HG03025 (cell line): ENCODE measurements at regions not wholly inside any gene's neighbourhood (a gene's known extent, or its start where the extent isn't known, plus 50 kb on each side); places are given as distances from the start of the nearest gene placed in this dataset.
"Not testable (repeated sequence)": the region's sequence is repeated elsewhere in the genome, so short reads cannot be mapped to it uniquely, and the experiment has no call there.

Source experiments
- ATAC-seq: cut with Tn5 transposase; IDR thresholded peaks from one replicate; pipeline ENCODE4 v1.9.1; 2021; ENCODE audit warnings: mild to moderate bottlenecking, moderate library complexity; ENCODE audit not compliant: unreplicated experiment, low FRiP score

- ATAC-seq, result no peak
Observed at GRCh38 chr6:15817100-15817499, 154.3 kb upstream of the DTNBP1 start.

DNA sequence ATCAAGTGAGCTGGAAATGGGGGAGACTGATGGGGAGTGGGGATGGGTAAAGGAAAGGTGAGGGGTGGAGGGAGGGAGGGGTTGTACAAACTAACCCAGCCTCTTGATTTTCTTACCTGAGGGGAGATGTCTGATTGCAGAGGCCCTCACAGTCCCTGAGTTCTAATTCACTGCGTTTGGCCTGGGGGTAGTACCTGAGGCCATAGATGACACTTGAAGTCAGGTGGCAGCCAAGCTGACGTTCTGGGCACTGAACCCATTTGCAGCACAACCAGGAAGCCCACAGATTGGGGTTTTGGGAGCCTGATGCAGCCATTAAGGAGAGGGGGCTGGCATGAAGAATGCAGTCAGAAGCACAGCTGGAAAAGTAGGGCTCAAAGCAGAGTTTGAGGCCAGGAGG is 153.8 kb upstream of the DTNBP1 start:
- ATAC-seq, result no peak

GRCh38 chr6:15813698-15814097 is 150.9 kb upstream of the DTNBP1 start:
- not testable (repeated sequence) for ATAC-seq

DNA sequence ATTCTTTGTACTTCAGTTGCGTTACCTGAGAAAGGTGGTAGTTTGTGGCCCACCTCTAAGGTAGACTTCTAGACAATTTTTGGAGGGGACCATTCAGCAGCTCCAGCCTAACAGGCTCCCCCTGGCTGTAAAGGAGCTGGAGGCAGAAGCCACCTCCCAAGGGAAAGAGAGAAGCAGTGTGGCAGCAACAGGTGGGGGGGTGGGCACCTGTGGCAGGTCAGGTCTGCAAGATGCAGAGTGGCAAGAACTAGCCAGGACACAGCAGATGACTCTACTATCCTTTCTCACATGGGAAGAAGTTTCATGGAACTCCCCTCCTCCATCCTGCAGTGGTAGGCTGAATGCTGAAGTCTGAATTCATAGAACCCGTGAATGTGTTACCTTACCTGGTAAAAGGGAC is 148.3 kb upstream of the DTNBP1 start:
- ATAC-seq, result no peak

- no peak for ATAC-seq
Observed at GRCh38 chr6:15810618-15811017, 147.8 kb upstream of the DTNBP1 start.

- no peak for ATAC-seq
Observed at GRCh38 chr6:15809367-15809766, 146.5 kb upstream of the DTNBP1 start.

DNA sequence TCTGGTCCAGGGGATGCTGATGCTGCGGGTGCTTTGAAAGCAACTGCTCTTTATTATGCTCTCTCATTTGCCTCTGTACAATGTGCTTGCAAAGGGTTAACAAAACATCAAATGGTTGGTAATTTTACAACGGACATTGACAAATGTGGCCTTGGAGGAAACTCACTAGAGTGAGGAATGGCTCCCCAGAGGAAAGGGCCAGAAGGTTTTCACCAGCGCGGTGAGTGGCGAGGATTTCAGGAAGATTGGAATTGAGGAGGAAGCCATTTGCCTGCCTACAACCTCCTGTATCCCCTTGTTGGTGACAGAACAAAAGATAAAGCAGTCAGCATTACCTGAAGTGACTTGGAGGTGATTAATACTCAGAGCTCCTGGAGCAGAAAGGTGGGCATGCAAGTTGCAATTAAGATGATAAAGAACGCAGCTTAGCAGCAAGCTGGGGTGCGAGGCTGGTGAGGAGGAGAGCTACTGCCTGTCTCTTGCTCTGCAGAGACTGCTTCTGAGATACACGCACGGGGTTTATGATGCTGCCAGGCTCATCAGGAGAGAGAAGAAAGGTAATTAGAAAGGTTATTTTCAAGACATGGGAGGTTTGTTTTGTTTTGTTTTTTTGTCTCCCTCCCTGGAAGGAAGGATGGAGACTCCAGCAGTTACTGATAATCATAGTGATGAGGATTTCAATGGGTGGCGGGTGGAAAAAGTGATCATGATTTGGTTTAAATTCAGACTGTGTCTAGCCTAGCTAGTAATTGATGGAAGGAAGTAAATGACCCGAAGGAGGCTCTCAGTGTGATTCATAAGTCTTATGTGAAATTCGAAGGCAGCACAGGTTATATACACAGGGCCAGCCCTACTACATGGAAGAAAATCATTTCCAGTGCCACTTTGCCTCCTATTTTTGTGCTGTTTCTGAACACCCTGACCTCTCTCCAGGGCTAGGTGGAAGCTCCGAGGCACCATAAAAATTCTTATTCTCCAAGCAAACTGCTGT is 141.6 kb upstream of the DTNBP1 start:
- ATAC-seq, result no peak

- no peak for ATAC-seq
Observed at GRCh38 chr6:15802466-15802865, 139.6 kb upstream of the DTNBP1 start.

DNA sequence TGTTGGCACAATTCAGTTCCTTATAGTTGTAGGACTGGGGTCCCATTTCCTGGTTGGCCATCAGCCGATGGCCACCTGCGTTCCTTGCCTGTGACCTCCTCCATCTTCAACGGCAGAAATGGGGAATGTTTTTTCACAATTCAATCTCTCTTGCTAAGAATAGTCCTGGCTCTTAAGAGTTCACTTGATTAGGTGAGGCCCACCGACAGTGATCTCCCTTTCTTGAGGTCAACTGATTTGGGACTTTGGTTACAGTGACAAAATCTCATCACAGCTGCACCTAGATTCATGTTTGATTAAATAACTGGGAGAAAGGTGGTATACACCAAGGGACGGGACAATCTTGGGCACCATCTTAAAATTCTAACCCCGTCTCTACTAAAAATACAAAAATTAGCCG is 139.1 kb upstream of the DTNBP1 start:
- ATAC-seq, result no peak

- no peak for ATAC-seq
Observed at GRCh38 chr6:15800841-15801617, 138.2 kb upstream of the DTNBP1 start.

GRCh38 chr6:15798533-15799255 is 135.9 kb upstream of the DTNBP1 start:
- ATAC-seq, result no peak

DNA sequence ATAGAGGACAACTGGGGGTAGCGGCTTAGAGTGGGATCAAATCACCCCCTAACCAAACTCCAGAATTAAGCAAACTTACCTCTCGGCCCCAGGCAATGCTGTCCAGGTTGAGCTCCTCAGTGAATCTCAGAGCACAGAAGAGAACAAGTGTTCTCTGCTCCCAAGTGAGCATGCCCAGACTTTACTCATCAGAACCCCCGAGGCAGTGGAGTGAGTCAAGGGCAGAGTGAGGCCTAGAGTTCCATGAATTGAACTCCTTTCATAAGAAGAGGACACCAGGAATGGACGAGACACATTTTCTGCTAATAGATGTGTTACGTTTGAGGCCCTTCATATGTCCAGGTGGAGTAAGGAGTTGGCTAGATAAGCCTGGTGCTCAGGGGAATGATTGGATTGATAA is 134.0 kb upstream of the DTNBP1 start:
- ATAC-seq, result no peak

GRCh38 chr6:15796130-15796771 is 133.4 kb upstream of the DTNBP1 start:
- no peak for ATAC-seq

- ATAC-seq, result no peak
Observed at GRCh38 chr6:15793826-15794225, 131.0 kb upstream of the DTNBP1 start.

- ATAC-seq, result no peak
Observed at GRCh38 chr6:15793288-15793687, 130.5 kb upstream of the DTNBP1 start.

DNA sequence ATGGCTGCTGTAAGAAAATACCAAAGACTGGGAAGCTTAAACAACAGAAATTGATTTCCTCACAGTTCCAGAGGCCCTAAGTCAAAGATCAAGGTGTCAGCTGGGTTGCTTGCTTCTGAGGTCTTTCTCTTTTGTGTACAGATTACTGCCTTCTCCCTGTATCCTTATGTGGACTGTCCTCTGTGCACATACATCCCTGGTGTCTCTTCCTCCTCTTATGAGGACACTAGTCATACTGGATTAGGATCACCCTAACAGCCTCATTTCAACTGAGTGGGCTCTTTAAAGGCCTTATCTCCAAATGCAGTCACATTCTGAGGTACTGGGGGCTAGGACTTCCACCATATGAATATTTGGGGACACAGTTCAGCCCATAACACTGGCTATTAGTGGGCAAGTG is 130.0 kb upstream of the DTNBP1 start:
- no peak for ATAC-seq

DNA sequence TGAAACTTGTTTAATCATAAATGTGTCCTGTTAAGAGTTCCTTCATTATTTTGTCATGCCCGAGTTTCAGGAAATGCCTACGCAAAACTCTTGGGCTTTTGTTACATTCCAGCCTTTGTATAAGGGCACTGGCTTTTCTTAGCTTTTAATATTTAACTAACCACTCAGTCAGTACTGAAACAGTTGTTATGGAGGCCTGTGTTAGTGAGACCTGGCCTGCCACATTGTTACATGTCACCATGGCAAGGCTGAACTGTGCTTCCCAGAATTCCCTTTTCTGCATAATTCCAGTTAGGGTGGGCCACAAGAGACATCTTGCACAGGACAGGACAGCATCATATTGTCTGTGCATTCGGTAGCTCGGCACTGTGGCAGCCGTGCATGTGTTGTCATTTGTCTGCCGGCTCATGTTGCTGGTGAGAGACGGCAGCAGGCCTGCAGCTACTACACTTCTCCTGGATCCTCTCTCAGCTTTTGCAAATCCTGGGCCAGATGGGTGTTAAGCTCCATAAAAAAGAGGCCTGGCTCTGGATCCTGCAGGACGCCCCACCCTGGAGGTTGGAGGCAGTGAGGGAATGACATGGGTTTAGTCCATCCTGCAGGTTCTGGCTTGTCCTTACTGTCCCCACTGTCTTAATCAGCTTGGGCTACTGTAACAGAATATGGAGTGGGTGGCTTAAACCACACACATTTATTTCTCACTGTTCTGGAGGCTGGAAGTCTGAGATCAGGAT is 128.8 kb upstream of the DTNBP1 start:
- no peak for ATAC-seq

DNA sequence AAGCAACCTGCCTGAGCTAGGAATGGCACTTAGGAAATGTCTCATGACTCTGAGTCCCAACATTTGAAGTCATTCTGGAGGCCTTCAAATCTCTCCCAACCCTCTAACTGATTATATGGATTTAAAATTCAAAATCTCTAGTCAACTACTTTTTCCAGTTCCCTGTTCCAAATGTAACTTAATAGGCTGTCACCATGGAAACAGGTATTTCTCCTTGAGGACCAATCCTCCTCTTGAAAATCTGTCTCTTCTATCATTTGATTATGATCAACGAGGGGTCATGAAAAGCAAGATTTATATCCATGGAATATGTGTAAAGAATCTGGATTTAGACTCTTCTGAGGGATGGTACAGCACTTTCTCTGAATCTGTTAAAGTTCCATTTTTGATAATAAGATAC is 127.3 kb upstream of the DTNBP1 start:
- no peak for ATAC-seq

GRCh38 chr6:15786846-15787245 is 124.0 kb upstream of the DTNBP1 start:
- ATAC-seq, result no peak

GRCh38 chr6:15783484-15783883 is 120.7 kb upstream of the DTNBP1 start:
- ATAC-seq, result no peak
